ENCODE measurements at regions not wholly inside any gene's neighbourhood (a gene's known extent, or its start where the extent isn't known, plus 50 kb on each side); places are given as distances from the start of the nearest gene placed in this dataset.

GRCh38 chr20:4602297-4602631 is 84.0 kb upstream of the PRNP start:
- TF ChIP-seq CTCF (IDR thresholded peaks at IDR 0.05; ENCODE audit: control extremely low read depth in 1 of 3, insufficient read depth in 1 of 3, low read depth in 1 of 3, low read length in 3 of 3) (peak in 2 of 3 experiments; percentile 6 to 14; a peak in 1 of 4 replicates), ATF3 (IDR thresholded peaks at IDR 0.05; ENCODE audit: insufficient read depth, low read depth, low read length) (no peak), CHD1 (IDR thresholded peaks at IDR 0.05; ENCODE audit: low read depth, low read length) (no peak), CHD2 (IDR thresholded peaks at IDR 0.05; ENCODE audit: low read length) (no peak), RXRA (IDR thresholded peaks at IDR 0.05; ENCODE audit: insufficient read depth, low read depth, low read length) (no peak), EZH2 (IDR thresholded peaks at IDR 0.05; ENCODE audit: low read depth, low read length, severe bottlenecking) (no peak), MAX (IDR thresholded peaks at IDR 0.05) (no peak), RBBP5 (IDR thresholded peaks at IDR 0.05; ENCODE audit: borderline replicate concordance, low read depth, low read length) (no peak), YY1 (IDR thresholded peaks at IDR 0.05; ENCODE audit: low read depth, low read length) (no peak), POU5F1 (IDR thresholded peaks at IDR 0.05; ENCODE audit: low read depth, low read length) (no peak), SP4 (IDR thresholded peaks at IDR 0.05; ENCODE audit: low read length) (no peak), CREB1 (IDR thresholded peaks at IDR 0.05) (no peak), POLR2A (IDR thresholded peaks at IDR 0.05; ENCODE audit: control extremely low read depth in 1 of 2, low read depth in 2 of 2, low read length in 2 of 2) (no peak), GTF2F1 (IDR thresholded peaks at IDR 0.05; ENCODE audit: borderline replicate concordance, low read depth, low read length) (no peak)

All from H1 (cell line).